Iris pigment epithelial cell (primary cell): ENCODE measurements at regions not wholly inside any gene's neighbourhood (a gene's known extent, or its start where the extent isn't known, plus 50 kb on each side); places are given as distances from the start of the nearest gene placed in this dataset.
A peak's percentile ranks its signal among the peaks of the same experiment; 100 is the strongest.
"Not testable (repeated sequence)": the region's sequence is repeated elsewhere in the genome, so short reads cannot be mapped to it uniquely, and the experiment has no call there.

ENCODE experiments used
- DNase-seq: peaks from one replicate; pipeline ENCODE4 v3.0.0-alpha.2; 2011; ENCODE audit warnings: low read depth

GRCh38 chrX:67213686-67214085, 330.1 kb upstream of the AR start:
- DNase-seq = not testable (repeated sequence)

- DNase-seq = no peak
Observed at GRCh38 chrX:67207912-67208311, 335.9 kb upstream of the AR start.

GRCh38 chrX:67159437-67159836, 384.4 kb upstream of the AR start:
- no peak for DNase-seq

GRCh38 chrX:67114635-67115034, 429.2 kb upstream of the AR start:
- DNase-seq = no peak

- no peak for DNase-seq
Observed at GRCh38 chrX:67105758-67106116, 438.1 kb upstream of the AR start.

DNA sequence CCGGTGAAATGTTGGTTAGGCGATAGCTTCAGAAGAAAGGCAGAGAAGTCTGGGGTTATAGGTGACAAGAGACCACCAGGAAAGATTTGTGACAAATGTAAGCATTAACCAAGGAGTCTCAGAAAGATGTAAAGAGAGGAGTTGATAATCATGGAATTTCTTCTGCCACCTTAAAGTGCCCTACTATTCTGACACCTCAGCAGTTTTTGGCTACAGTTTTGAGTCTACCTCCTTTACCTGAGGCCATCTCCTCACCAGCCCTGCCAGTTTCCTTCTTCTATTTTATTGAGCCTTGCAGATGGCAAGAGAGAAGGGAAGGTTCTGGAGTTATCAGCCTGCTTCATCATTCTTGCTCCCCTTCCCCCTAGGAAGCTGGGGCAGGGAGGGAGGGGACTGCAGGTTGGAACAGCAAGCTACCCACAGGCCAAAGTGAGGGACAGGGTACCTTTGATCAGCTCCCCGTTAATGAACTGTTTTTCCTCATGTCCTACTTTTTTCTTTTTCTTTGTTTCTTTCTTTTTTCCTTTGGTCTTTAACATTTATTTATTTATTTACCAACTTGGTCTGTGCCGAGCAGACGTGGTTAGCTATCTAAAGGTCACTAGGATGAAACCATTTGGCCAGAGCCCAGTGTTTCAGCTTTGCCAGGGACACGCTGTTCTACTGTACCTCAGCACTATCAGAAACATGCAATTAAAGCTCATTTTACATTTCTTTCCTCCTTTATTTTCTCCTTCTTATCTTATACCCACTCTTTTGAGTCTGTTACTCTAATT, 438.7 kb upstream of the AR start:
- no peak for DNase-seq

DNA sequence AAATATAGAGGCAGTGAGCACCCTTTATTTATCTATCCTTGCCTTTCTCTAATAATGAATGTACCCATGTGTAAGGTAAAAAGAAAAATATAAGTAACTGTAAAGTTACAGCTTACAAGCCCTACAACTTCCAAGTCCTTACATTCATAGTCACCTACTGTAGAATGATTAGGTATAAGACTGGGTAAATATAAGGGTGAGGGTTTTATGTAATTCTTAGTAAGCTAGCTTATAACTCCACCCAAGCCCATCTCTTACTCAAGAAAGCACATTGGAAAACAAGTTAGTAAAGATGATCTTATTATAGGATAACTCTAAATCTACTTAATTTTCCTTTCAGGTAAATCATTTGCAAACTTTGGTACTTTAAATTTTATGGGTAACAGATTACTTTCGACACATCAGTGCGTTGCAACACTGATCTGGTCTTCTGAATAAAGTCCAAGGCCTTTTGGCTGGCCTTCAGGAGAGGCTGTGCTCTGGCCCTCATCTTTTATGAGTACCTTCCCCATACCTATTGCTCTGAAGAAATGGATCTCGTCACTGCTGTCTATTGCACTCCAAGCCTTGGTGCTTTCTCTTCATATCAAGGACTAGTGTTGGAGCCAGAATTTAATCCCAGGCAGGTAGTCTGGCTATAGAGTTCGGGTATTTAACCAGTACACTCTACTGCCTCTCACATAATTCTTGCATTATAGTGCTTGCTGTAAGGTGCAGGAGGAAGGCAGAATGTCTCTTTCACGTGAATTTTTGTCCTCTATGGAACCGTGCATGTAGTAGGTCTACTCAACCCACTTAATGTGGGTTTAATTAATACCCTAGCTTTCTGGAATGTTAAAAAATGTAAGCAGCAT, 443.6 kb upstream of the AR start:
- no peak for DNase-seq

- no peak for DNase-seq
Observed at GRCh38 chrX:67094061-67094460, 449.8 kb upstream of the AR start.

- no peak for DNase-seq
Observed at GRCh38 chrX:67050760-67051159, 411.9 kb upstream of the EDA2R start.

DNA sequence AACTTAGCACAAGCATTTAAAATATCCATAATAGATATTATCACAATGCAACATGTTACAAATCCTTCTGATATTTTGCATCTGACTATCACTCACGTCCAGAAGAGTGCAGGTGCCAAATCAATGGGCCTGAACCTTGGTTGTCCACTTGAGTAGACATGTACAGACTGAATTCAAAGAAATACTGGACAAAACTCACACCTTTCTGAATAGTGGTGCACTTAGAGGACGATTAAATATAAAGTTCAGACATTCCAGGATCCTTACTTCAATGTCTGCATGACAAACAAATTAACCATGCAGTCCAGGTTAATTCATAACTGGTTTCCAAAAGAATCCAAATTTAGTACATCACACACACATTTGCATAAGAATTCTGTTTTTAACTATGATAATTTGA, 406.0 kb upstream of the EDA2R start:
- DNase-seq = no peak

GRCh38 chrX:67044029-67044653, 405.3 kb upstream of the EDA2R start:
- DNase-seq = no peak

- no peak for DNase-seq
Observed at GRCh38 chrX:67004451-67004850, 365.6 kb upstream of the EDA2R start.

DNA sequence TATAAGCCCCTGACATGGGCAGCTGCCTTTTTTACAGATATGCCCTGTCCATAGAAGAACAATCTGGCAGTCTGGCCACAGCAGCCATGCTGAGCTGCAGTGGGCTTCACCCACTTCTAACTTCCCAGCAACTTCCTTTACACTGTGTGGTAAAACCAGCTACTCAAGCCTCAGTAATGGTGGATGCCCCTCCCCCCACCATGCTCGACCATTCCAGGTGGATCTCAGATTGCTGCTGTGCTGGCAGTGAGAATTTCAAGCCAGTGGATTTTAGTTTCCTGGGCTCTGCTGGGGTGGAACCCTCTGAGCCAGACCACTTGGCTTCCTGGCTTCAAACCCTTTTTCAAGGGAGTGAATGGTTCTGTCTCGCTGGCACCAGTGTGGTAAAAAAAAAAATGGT, 355.9 kb upstream of the EDA2R start:
- no peak for DNase-seq

GRCh38 chrX:66992077-66992476, 353.2 kb upstream of the EDA2R start:
- DNase-seq = not testable (repeated sequence)

DNA sequence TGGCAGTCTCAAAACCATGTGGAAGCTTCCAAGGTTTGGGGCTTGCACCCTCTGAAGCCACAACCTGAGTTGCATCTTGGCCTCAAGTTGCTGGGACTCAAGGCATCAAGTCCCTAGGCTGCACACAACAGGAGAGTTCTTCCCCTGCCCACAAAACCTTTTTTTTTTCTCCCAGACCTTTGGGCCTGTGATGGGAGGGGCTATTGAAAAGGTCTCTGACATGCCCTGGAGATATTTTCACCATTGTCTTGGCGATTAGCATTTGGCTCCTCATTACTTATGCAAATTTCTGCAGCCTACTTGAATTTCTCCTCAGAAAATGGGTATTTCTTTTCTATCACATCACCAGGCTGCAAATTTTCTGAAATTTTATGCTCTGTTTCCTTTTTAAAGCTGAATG, 349.5 kb upstream of the EDA2R start:
- DNase-seq = no peak

GRCh38 chrX:66961665-66962064, 322.8 kb upstream of the EDA2R start:
- no peak for DNase-seq

DNA sequence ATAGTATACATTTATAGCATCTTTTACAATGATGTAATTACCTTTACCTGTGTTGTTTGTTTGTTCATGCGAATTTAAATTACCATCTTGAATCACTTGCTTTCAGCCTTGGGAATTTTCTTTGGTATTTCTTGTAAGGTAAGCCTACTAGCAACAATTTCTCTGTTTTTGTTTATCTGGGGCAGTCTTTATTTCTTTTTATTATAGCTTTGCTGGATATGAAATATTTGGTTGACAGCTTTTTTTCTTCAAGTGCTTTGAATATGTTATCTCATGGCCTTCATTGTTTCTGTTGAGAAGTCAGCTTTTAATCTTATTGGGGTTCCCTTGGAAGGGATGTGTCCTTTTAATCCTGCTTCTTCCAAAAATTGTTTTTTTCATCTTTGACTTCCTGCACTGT, 292.8 kb upstream of the EDA2R start:
- no peak for DNase-seq

DNA sequence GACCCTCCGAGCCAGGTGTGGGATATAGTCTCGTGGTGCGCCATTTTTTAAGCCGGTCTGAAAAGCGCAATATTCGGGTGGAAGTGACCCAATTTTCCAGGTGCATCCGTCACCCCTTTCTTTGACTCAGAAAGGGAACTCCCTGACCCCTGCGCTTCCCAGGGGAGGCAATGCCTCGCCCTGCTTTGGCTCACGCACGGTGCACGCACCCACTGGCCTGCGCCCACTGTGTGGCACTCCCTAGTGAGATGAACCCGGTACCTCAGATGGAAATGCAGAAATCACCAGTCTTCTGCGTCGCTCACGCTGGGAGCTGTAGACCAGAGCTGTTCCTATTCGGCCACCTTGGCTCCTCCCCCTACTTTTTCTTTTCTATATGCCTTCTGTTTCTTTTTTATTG, 291.6 kb upstream of the EDA2R start:
- not testable (repeated sequence) for DNase-seq

- no peak for DNase-seq
Observed at GRCh38 chrX:66920296-66920695, 281.4 kb upstream of the EDA2R start.

- DNase-seq = no peak
Observed at GRCh38 chrX:66919280-66919832, 280.5 kb upstream of the EDA2R start.

DNA sequence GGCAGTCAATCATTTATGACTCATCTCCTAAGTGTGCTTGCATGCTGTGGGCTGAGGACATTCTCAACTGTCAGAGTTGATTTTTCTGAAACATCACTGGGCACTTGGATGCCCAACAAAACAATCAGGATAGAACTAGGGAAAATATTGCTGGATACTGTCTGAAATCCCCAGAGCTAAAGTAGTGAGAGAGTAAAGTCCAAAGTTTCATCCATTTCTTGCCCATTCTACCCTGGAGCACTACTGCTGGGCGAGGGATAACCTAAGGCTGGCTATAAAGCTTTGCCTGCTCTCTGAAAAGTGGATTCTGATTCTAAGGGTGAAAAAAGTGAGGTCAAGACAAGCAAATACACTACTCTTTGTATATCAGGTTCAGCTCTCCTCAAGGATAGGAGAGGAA, 279.6 kb upstream of the EDA2R start:
- no peak for DNase-seq

DNA sequence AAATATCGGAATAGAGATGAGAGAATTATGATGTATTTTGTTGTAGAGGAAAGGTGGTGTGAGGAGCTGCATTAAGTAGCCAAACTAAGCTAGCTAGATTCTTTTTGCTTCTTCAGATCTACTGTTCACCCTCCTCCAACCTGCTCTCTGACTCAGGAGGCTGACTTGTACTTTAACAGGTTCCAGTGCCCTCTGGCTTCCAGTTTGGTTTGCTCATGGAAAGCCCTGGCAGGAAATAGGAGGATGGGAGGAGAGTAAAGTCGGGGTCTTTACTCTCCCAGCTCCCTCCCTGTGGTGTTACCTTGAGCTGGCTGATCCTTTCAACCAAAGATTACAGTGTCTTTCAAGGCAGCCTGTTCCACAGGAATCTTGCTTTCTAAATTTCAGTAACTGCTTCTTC, 277.0 kb upstream of the EDA2R start:
- no peak for DNase-seq

GRCh38 chrX:66914080-66914479, 275.2 kb upstream of the EDA2R start:
- peak; percentile 10 for DNase-seq
